ENCODE measurements at regions not wholly inside any gene's neighbourhood (a gene's known extent, or its start where the extent isn't known, plus 50 kb on each side); places are given as distances from the start of the nearest gene placed in this dataset.

DNA sequence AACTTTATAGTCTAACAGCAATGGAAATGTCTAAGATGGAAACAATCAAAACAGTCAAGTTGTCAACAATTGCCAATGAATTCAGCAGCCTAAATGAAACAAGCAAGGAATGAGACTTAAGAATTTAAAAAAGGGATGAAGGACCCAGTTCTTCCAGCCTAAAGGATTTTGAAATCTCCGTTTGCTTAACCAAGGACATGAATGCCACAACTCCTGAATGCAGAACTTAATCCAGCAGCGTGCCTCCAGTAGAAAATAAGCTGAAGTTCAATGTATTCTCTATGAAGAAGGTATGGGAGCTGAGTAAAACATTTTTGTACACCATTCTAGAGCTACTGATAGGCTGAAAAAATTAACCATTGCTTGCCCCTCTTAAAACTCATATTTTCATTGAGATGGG lies 411.3 kb downstream of the ARHGEF28 start:
- DNase-seq: no peak

DNA sequence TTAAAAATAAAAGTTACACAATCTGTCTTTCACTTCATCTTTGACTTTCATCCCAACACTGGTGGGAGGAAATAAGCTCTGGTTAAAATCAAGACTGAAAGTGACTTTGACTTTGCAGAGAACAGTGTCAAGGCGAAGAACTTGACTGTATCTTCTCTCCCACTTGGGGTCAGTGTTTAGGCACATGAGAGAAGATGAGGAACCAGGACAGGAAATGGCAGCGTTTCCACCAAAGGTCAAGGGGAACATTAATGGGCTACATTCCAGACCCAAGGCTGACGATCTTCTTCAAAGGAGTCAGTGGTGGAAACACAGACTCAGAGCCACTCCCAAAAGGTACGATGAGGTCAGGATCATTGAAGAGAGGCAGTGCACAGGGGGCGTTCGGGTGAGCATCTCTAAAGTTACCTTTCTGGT lies 409.5 kb downstream of the ARHGEF28 start:
- no peak for DNase-seq

DNA sequence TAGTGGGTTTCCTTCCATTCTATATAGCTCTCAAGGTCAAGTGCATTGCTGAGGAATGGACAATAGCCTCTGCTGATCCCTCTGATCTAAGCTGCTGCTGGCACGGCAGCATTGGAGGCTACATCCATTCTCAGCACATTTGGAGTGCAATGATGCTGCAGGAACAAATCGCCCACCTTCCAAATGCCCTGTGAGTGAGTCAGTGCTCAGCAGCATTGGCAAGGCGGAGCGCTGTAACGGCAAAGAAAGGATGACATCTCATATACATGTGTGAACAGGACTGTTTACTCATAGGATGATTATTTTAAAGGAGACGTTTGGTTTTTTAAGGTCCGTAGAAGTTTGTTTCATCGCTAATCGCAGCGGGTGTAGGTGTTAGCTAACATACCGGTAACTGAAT lies 408.7 kb downstream of the ARHGEF28 start:
- no peak for DNase-seq

DNA sequence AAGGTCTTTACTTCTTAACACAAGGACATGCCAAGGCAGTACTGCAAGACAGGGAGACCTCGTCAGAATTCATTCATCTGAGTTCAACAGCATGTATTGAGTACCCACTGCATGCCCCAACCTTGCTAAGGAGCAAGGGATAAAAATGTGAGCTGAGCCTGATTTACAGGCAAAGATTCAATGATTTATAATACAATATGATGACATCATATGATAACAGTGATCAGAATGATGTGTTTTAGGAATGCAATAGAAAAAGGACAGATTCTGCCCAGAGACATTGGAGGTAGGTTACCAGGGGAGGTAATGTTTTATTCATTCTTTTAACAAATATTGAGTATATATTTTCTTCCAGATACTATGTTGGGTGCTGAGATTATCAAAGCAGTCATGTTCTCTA lies 406.6 kb downstream of the ARHGEF28 start:
- DNase-seq: no peak

DNA sequence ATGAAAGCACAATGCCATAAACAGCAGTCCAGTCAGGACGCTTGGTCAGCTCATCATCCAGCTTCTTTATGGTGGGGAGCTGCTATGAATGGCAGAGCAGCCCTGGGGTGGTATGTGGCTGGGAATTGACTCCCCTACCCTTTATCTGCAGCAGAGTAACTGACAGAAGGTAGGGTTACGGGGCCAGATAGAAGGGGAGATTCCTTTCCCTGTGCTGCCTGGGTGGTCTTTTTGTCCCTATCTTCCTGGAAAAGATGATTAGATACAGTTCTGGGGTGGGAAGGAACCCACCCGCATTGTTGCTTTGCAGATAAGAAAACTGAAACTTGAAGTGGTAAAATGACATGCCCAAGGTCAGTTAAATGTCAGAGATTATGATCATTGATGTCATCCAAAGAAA lies 405.5 kb downstream of the ARHGEF28 start:
- DNase-seq: no peak

DNA sequence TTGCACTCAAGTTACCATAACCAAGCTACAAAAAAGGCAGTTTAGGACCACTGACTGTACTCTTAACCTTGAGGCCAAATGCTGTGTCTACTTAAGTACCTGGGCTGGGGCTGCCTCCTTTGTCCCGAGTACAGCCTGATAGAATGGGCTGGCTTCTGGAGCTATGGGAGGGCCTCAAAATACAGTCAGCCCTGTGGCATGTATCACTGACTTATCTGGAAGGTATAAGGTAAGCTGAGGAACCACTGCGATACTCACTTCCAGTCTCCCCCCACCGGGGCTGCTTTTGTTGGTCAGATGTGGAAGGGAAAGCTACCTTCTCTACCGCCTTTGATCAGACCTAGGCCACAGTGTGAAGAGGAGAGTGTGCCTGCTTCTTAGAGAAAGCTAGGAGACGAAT lies 404.8 kb downstream of the ARHGEF28 start:
- DNase-seq: no peak

DNA sequence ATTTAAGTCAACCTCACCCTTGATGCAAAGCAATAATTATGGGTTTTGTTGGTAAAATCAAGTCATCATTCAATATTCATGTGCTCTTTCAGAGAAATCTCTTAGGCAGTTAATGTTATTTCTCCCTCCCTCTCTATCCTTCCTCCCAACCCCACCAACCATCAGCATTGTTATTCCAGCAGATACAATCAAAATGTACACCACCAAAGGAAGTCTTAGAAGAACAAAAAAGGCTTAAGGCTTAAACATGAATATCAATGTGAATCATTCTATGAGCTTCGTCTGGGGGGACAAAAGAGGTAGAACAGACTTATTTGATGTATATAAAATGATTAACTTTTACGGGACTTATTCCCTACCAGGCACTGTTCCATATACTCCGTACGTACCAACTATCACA lies 404.4 kb downstream of the ARHGEF28 start:
- no peak for DNase-seq

DNA sequence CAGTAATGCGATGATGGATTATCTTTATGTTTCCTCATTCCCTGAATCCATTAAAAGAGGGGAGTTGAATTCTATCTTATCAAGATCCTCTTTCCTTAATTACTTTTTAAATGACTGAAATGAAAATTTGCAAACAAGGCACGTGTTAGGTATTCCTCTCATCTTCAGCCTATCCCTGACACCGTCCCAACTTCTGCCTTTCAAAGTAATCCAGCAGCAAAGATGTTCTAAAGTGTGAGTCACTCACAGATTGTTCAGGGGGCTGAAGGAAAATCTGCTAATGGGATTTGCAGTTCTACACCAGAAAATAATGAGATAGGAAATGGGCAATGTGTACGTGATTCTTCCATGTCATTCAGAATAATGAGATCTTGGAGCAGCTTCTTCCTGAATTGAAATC lies 403.0 kb downstream of the ARHGEF28 start:
- no peak for DNase-seq

DNA sequence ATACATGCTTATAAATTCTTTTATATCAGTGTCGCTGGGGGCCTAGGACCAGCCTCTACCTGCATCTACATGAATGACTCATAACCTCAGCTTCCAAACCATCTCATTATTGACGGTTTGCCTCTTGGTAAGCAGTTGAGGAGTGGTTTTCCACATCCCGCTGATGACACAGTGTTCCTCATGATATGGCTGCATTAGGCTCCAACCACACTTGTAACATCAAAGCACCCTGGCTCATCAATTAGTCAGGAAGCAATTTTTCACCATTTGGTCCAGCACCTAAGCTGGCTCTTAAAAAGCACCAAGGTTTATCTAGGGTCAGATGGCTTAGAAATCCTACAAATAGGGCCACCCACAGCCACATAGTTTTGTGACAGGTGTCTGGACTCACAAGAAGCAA lies 402.4 kb downstream of the ARHGEF28 start:
- DNase-seq: no peak

DNA sequence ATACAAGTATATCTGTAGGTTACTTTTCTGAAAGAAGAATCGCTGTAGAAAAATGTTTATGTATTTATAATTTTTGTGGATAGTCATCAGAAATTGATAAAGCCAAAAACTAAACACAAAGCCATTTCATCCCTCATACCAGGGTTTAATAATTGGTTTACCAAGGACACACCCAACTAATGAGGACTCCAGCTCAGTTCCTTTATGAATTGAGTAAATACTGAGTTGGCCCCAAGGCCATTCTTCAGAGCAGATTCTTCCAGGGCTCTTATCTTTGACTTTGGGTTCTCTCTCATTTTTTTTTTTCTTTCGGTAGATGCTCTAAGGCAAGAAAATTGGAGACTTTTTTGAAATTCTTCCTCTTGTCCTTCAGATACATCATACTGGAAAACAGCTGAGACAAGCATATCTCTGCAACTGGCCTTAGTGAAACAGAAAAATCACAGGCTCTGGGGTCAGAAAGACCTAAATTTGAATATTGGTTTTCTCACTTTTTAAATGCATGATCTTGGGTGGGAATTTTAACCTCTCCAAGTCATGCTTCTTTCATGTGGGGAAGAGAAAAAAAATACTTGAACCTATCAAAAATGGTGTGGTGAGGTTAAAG lies 401.8 kb downstream of the ARHGEF28 start:
- DNase-seq: no peak

DNA sequence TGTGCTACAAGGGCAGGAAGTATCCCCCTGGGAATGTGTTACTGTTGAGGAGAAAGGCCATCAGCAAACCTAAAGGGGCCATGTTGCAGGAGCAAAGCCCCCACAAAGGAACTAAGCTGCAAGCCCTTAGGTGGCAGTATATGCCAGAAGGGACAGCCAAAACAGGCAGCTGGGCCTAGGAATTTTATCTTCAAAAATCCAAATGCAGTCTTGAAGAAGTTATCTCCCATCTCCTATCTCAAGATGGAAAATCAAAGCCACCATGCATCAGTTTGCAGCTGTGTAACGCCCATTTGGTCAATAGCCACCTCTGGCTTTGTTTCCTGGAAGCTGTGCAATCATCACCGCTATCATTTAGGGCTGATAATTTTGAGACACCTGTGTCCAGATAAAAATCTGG lies 400.3 kb downstream of the ARHGEF28 start:
- no peak for DNase-seq

DNA sequence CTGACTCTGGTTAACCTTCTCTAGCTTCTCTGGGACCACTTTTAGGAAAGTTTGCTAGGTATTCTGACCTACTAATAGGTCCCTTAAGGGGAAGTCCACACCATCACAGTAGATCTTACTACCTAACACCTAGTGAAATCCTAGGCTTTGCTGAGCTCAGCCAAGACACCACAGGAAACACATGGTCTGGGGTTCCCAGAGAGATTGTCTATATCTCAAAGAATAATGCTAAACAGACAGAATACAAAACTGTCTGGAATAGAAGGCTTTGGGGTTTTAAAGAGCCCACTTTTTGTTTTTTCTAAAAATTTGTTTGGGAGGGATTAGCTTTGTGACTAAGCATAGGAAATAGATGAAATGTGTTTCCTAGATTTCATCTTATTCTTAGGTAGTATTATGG lies 395.1 kb downstream of the ARHGEF28 start:
- no peak for DNase-seq

DNA sequence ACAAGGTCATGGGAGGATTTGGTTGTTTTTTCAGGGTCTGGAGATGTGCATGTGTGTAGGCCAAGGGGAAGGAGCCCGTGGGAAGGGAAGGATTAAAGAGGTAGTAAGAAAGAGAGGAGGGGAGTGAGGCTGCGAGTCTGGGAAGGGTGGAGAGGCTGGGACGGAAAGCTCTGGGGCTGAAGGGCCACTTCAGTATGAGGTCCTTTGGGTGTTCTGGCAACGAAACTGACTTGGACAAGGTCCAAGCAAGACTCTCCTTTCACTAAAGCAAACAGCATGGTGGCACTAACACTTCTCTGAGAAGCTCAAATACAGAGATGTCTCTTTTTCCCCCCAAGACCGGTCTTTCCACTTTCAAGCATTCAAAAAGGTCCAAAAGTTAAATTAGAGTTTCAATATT lies 394.5 kb downstream of the ARHGEF28 start:
- DNase-seq: no peak

DNA sequence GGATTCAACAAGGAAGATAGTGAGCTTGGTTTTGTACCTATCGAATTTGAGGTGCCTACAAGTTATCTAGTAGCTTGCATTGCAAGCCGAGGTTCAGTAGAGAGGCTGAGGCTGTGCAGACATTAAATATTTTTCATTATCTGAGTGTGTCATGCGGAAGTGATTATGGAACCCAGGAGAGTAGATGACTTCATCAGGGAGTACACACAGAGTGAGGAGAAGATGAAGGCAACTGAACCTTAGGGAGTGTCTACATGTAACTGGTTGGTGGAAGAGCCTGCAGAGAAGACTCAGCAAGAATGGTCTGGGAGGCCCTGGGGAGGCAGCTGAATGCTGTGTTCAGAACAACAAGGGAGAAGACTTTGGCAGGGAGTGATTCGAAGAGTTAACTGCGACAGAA lies 393.9 kb downstream of the ARHGEF28 start:
- no peak for DNase-seq

DNA sequence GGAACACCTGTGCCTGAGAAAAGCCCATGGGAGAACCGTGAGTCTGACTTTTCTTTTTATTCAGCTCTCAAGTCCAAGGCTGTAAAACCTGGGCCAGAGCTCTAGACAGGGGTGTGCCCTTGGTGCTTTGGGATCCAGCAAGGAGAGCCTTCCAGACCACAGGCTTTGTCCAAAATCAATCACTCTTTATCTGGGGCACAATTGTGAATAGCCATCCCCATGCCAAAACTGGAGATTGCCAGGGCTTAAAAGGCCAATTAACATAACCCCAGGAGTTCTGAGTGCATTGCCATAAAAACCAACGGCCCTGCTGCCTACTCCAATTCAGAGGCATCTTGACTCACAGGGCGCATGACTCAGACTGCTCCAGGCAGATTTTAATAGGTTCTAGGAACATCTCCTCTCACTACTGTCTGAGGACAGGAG lies 391.8 kb downstream of the ARHGEF28 start:
- DNase-seq: no peak

DNA sequence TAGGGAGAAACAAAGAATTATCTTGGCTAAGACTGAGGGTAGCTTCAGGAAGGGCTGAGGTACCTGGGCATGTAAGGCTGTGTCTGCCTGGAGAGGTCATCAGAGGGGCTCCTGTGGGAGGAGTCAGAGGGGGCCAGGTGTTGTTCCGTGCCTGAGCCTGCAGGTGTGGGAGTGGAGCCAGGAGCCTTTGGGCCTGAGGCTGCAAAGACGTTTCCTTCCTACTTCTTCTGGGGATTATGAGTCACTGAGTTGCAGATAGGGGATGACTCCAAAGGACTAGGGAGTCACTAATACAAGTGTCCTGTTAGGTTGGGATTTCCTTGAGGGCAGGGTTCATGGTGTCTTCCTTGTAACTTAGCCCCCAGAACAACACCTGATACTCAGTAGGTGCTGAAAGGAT lies 391.1 kb downstream of the ARHGEF28 start:
- no peak for DNase-seq

DNA sequence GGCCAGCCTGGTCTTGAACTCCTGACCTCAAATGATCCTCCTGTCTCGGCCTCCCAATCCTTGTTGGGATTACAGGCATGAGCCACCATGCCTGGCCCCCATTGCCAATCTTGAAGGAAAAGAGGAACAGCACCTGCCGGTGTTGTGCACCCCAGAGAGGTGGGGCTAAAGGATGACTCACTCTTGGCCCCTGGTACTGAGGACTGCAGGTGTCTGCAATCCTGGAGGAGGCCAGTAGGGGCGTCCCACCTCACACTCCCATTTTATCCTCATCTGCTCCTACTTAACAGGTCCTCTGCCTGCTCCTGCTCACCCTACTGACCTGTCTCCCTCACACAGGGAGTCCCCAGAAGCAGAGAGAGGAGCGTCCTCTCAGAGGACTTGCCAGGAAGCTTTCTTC lies 390.4 kb downstream of the ARHGEF28 start:
- DNase-seq: no peak

DNA sequence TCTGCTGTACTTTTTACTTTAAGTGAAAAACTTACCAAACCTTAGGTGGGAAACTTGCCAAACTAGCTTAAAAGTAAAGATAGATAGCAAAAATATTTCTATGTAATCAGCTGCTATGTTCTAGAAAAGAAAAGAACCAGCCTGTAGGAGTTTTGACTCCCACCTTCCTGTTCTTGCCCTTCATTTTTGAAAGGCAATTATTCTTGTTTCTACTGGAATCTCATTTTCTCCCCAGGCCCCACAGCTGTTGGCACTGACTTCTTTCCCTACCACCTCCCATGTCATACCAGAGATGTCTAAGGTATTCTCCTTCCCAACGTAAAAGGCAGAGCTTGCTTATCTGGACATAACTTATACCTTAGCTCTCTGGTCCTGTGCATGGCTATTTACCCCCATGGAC lies 389.7 kb downstream of the ARHGEF28 start:
- no peak for DNase-seq

DNA sequence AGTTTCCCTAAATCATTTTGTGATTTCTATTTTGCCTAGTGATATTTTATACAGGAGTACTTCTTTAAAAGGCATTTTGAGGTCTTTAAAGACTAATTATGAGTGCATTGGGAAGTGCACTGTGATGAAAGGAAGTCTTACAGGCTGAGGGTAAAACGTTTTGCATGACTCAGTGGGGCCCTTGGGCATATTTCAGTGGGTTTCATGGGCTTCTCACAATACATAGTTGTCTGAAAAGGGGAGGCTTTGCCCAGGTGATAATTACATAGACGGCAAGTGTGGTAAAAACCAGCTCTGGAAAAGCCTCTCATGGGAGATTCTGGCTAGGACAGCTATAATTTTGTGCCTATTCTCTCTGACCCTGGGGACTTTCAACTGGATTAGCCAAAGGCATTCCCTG lies 387.2 kb downstream of the ARHGEF28 start:
- DNase-seq: no peak

DNA sequence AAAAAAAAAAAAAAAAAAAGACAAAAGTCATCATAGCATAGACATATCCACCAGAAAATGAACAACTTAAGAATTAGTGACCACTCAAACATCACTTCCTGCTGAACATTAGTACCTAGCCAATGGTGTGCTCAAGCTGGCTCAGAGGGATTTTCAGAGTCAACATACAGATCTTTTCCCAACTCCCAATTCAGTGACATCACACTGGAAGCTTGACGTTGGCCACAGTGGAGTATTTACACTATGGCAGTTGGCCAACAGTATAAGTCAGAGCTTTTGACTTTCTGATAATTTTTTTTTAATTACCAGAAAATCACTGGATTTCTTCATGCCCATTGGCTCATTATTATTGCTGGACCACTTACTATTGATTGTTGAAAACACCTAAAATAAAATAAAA lies 383.5 kb downstream of the ARHGEF28 start:
- DNase-seq: no peak

DNA sequence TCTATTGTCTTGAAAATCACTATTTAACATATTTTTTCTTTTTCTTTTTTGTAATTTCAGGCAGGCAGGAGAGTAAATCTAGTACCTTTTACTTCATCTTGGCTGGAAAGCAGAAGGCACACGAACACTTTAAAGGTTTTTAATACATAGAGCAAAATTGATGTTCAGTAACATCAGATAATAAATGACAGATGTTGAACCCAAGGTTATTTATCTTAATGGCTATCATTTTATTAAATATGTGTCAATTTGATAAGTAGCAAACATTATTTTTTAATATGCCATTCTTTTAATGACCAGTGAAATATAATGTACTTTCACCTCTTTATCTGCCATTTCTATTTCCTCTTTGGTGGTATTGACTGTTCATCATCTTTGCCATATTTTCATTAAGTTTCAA lies 381.2 kb downstream of the ARHGEF28 start:
- no peak for DNase-seq

DNA sequence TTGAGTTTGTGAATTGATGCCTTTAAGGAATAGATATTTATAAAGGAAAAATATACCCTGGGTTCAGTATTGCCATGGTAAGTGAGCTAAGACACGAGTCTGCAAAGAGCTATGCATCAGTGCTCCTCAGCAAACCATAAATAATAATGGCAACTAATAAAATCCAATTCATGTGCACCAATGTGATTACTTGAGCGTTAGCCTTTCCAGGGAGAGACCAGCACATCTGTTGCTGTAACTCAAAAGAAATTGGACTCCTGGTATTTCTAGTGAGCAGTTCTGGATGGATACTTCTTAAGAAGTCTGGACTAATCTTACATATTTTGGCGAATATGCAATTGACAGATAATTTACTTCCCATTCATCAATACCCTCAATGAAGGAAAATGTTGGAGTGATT lies 373.3 kb downstream of the ARHGEF28 start:
- DNase-seq: no peak

DNA sequence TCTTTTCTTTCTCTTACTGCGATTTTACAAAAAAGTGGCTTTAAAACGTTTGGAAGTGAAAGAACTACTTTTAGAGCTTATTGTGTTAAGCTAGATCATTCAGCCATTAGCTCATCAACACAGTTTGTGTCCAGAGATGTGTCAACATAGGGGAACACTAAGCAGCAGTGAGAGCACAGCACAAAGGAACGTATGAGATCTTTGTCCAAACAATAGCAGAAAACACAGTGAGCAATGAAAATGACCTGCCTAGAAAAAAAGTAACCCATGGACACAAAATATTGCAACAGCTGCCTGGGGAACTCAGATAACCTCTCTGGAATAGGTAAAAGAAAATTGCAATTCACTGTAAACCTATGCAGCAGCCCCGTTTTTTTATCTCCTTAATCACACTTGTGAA lies 372.5 kb downstream of the ARHGEF28 start:
- no peak for DNase-seq

DNA sequence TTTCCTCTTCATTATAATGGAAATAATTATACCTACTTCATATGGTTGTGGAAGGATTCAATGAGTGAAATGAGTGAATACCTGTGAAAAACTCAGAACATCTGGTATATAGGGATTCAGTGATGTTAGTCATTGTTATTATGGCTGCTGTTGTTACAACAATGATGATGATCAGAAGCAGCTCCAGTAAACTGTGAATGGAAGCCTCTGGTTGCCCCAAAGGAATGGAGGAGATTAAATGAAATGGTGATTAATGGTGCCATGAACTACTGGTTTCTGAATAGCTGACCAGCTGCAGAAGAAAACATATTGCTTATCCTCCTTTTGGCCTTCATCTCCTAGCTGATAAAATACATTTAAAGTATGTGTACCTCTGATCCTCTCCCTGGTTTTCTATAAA lies 372.0 kb downstream of the ARHGEF28 start:
- no peak for DNase-seq

DNA sequence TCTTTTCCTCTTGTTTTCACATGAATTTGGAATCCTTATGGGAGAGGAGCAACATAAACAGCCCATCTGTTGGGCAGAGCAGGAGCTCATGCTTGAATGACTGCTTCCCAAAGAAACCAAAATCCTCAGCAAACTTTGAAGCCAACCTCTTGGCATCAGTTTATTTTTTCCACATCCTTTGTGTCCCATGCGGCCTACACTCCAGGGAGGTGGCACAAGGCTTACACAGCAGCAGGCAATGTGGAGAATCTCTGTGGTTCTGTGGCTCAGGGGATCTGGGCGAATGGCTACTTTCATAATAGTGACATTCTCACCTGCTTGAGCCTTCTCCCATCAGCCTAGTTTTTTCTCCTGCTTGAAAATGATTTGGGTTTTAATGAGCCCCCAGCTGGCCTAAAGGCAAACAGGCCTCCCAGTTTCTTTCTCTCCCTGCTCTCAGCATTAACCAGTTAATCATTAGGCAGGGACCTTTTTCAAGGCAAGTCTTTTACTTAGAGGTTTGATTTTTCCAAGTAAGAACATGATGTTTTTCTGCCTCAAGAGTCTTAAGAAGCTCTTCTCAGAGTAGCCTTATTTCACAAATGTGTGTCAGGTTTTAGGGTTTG lies 370.3 kb downstream of the ARHGEF28 start:
- DNase-seq: no peak

Data from activated CD8-positive, alpha-beta memory T cell treated with anti-CD3 and anti-CD28 coated beads, Interleukin-2, amount 50 U/mL, for 4 hours (primary cell).